ENCODE measurements at regions not wholly inside any gene's neighbourhood (a gene's known extent, or its start where the extent isn't known, plus 50 kb on each side); places are given as distances from the start of the nearest gene placed in this dataset.

DNA sequence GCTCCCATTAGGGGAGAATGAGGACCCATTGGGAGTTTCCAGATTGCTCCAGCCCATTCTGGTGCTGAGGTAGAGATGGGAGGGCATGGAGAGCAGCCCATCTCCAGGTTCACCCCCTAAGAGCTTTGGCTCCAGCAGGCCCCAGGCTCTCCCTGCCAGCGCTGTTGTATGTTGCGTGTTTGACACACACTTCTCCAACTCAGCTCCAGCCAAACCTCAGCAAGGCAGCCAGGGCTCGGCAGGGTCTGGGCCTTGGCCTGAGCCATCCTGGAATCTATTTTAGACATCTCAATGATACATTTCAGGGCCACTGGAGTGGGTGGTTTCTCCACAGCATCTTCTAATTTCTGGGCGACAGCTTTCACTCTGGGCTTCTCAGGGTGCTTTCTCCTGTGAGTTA is 117.0 kb downstream of the NAV1 start:
- Histone ChIP-seq H3K27me3 (ENCODE audit: control insufficient read depth, insufficient read depth, low read length) (no peaks in the 10 kb centered on the region), H3K36me3 (ENCODE audit: control insufficient read depth, insufficient read depth, low read length) (no peaks in the 10 kb centered on the region), H3K4me3 (ENCODE audit: low read length) (no peak overlapping the region), H3K4me1 (ENCODE audit: control insufficient read depth, insufficient read depth, low read length) (no peaks in the 10 kb centered on the region), H3K9ac (ENCODE audit: low read length) (no peak overlapping the region), H3K27ac (ENCODE audit: low read depth, low read length) (no peak overlapping the region)

DNA sequence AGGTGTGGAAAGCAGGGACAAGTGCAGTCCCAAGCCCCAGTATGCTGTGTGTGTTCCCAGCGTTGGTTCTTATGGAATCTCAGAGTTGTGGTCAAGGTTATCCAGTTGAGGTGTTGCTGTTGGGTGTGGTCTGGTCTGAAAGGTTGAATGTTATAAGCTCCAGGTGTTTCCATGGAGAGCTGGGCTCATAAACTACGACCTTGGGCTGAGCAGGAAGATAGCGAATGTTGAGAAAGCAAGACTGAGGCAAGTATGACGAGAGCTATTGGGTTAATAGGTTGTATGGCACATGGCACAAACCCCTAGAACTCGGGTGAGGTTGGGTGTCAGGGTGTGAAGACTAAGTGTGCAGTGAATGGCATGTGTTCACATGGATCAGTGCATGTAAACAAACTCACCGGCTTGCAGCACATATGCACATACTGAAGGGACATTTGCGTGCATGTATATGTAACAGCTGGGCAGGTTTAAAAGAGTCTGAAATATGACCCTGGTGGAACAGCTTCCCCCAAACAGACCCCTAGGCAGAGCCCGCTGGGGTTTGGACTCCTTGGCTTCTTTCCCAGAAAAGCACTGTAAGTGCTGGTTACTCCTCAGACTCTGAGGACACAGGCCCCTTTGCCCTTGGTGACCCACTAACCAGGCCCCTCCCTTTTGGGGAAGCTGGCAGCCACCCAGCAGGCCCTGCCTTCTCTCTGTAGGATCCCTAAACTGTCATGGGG is 117.5 kb downstream of the NAV1 start:
- H3K27ac ChIP-seq (ENCODE audit: low read depth, low read length), result no peak overlapping the region
- no peak overlapping the region for H3K4me3 ChIP-seq (ENCODE audit: low read length)
- H3K27me3 ChIP-seq (ENCODE audit: control insufficient read depth, insufficient read depth, low read length), result no peaks in the 10 kb centered on the region
- H3K9ac ChIP-seq (ENCODE audit: low read length), result no peak overlapping the region
- H3K4me1 ChIP-seq (ENCODE audit: control insufficient read depth, insufficient read depth, low read length), result no peaks in the 10 kb centered on the region
- H3K36me3 ChIP-seq (ENCODE audit: control insufficient read depth, insufficient read depth, low read length), result no peaks in the 10 kb centered on the region

DNA sequence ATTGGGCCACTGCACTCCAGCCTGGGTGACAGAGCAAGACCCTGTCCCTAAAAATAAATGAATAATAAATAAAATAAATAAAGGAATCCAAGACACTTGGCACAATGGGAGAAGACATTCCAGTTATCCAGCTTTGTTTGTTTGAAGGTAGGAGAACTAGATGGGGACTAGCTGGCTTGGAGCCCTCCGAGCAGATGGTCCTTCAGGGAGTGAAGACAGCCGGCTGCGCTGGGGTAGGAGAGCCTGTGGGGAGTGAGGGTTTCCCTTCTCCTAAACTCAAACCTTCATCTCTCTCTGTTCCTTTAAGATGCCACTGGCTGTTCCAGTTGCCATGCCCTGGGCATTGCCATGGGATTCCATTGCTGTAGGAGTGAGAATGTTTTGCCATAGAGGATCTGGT is 120.6 kb downstream of the NAV1 start:
- Histone ChIP-seq H3K9ac (ENCODE audit: low read length) (no peak overlapping the region), H3K27ac (ENCODE audit: low read depth, low read length) (no peak overlapping the region), H3K36me3 (ENCODE audit: control insufficient read depth, insufficient read depth, low read length) (no peaks in the 10 kb centered on the region), H3K4me1 (ENCODE audit: control insufficient read depth, insufficient read depth, low read length) (no peaks in the 10 kb centered on the region), H3K27me3 (ENCODE audit: control insufficient read depth, insufficient read depth, low read length) (no peaks in the 10 kb centered on the region), H3K4me3 (ENCODE audit: low read length) (no peak overlapping the region)

DNA sequence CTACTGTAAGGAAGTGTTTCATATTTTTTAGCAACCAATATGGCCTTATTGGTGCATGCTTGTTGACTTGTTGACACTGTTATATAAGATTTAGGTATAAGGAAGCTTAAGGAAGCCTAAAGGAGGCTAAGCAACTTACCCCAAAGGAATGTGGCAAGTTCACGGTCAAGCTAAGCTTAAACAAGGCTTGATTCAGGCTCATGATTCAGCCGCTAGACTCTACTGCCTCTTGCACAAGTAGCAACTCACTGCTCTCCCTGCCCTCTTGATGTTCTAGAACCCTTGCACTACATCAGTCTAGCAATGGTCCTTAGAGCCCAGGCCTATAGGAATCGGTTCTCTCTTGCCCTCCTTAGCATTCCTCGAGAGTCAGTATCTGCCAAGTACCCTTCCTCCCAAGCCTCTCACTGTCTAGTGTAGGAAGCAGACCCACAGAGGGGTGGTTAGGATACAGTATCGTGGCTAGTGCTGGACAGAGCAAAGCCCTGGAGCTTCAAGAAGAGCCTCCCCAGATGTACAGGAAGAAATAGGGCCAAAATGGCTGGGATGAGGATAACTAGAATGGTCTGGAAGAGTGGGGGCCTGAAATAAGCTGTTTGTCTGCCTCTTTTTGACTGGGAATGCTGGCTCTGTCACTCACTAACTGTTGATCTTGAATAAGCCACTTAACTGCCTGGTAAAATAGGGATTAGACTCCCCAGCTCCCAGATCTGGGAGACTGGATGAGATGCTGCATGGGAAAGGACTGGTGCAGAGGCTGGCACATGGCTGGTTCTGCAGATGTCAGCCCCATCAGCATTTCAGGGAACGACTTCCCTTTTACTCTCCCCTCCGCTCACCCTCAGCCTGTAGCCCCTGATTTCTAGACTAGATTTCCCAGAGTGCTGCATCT is 122.2 kb downstream of the NAV1 start:
- Histone ChIP-seq H3K36me3 (ENCODE audit: control insufficient read depth, insufficient read depth, low read length) (no peaks in the 10 kb centered on the region), H3K27ac (ENCODE audit: low read depth, low read length) (no peak overlapping the region), H3K9ac (ENCODE audit: low read length) (no peak overlapping the region), H3K27me3 (ENCODE audit: control insufficient read depth, insufficient read depth, low read length) (no peaks in the 10 kb centered on the region), H3K4me3 (ENCODE audit: low read length) (no peak overlapping the region), H3K4me1 (ENCODE audit: control insufficient read depth, insufficient read depth, low read length) (no peaks in the 10 kb centered on the region)

DNA sequence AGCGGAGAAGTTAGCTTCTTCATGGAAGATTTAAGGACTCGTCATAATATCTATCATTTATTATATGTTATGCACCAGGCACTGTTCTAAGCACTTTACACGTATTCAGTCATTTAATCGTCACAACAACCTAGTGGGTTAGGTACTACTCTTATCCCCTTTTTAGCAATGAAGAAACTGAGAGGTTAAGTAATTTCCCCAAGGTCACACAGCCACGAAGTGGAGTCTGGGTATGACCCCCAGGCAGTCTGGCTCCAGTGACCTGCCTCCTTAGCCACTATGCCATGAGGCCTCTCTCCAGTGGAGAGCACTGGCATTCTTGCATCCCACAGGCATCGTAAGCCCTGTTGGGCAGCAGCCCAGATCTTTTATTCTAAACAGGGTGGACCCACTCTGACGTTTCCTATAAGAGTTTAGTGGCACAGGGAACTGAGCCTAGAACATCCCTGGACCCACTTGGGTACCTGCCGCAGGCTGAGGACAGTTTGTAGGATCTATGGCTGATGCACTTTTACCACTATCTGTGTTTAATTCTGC is 123.0 kb downstream of the NAV1 start:
- Histone ChIP-seq H3K27ac (ENCODE audit: low read depth, low read length) (no peak overlapping the region), H3K4me3 (ENCODE audit: low read length) (no peak overlapping the region), H3K27me3 (ENCODE audit: control insufficient read depth, insufficient read depth, low read length) (no peaks in the 10 kb centered on the region), H3K36me3 (ENCODE audit: control insufficient read depth, insufficient read depth, low read length) (no peaks in the 10 kb centered on the region), H3K9ac (ENCODE audit: low read length) (no peak overlapping the region), H3K4me1 (ENCODE audit: control insufficient read depth, insufficient read depth, low read length) (no peaks in the 10 kb centered on the region)

DNA sequence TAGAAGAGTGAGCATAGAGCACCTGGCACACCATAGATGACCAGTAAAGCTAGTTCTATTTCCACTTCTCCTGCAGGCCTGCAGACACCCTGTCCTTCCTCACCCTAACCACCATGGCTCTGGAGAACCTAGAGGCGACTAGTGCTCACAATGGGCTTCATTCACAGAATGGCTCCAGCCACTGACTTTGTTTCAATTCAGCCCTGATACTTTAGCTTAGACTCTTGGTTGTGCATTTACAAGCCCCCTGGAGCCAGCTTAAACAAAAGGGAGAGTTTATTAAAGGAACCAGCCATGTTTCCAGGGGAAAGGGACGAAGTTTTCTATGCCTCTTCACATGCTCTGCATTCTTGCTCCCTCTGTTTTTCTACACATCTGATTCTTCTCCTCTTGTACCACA is 123.7 kb downstream of the NAV1 start:
- Histone ChIP-seq H3K27ac (ENCODE audit: low read depth, low read length) (no peak overlapping the region), H3K4me1 (ENCODE audit: control insufficient read depth, insufficient read depth, low read length) (no peaks in the 10 kb centered on the region), H3K9ac (ENCODE audit: low read length) (no peak overlapping the region), H3K36me3 (ENCODE audit: control insufficient read depth, insufficient read depth, low read length) (no peaks in the 10 kb centered on the region), H3K4me3 (ENCODE audit: low read length) (no peak overlapping the region), H3K27me3 (ENCODE audit: control insufficient read depth, insufficient read depth, low read length) (no peaks in the 10 kb centered on the region)

DNA sequence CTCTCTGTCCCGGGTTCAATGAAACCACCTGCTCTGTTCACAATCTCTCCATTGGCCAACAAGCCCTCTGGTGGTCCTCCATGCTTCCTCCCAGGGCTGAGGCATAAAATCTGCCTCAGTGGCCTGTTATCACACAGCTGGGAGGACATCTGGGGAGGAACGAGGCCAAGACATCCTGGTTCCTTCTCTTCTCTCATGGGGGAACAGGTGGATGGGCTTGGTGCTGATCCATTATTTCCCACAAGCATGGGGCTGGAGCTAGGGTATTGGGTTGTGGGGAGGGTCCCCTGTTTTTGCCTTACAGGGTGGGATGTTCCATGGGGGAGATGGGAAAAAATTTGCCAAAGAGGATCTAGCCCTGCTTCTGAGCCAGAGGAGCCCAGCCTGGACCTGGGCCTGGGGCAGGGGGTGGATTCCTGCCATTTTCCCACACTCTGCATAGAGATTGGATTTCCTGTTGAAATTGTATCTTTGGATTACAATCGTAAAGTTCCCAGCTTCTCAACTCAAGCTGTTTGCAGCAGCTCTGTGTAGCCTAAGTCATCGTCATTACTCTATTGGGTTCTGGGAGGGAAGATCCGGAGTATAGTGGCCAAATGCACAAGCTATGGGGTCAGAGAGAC is 124.7 kb downstream of the NAV1 start:
- Histone ChIP-seq H3K9ac (ENCODE audit: low read length) (no peak overlapping the region), H3K36me3 (ENCODE audit: control insufficient read depth, insufficient read depth, low read length) (no peaks in the 10 kb centered on the region), H3K4me1 (ENCODE audit: control insufficient read depth, insufficient read depth, low read length) (no peaks in the 10 kb centered on the region), H3K27me3 (ENCODE audit: control insufficient read depth, insufficient read depth, low read length) (no peaks in the 10 kb centered on the region), H3K4me3 (ENCODE audit: low read length) (no peak overlapping the region), H3K27ac (ENCODE audit: low read depth, low read length) (no peak overlapping the region)

DNA sequence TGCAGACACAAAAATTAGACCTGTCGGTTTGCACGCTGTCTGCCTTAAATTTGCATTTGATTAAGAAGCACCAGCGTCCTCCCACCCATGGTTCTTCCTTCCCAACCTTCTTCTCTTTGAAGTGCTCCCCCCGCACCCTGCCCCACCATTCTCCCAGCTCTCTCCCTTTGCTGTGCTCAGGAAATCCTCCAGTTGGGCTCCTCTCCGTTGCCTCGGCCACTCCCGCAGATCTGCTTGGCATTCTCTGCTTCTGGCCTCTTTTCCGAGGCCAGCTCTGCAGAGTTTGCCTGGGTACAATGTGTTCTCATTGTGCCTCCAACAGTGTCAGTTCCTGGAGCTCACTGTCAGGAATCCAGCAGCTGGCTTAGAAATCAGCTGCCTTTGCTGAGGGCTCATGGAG is 126.1 kb downstream of the NAV1 start:
- H3K36me3 ChIP-seq (ENCODE audit: control insufficient read depth, insufficient read depth, low read length), result no peaks in the 10 kb centered on the region
- no peaks in the 10 kb centered on the region for H3K27me3 ChIP-seq (ENCODE audit: control insufficient read depth, insufficient read depth, low read length)
- H3K9ac ChIP-seq (ENCODE audit: low read length), result no peak overlapping the region
- H3K27ac ChIP-seq (ENCODE audit: low read depth, low read length), result no peak overlapping the region
- H3K4me1 ChIP-seq (ENCODE audit: control insufficient read depth, insufficient read depth, low read length), result no peaks in the 10 kb centered on the region
- H3K4me3 ChIP-seq (ENCODE audit: low read length), result no peak overlapping the region

DNA sequence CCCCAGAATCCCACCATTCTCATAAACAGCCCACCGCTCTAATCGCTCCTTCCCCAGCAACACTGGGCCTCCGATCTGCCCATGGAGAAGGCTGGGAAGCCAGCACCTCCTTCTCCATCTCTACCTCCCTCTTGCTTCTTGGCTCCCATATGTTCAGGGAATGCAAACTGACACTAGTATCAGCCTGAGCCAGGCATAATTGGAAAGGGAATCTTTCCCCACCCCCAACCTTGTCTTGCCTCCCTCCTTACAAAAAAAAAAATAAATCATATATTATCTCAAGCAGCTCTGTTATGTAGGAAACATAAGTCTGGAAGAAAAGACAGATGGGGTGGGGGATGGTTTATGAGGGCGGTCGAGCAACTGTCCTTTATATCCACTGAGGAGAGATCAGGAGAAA is 127.2 kb downstream of the NAV1 start:
- no peaks in the 10 kb centered on the region for H3K27me3 ChIP-seq (ENCODE audit: control insufficient read depth, insufficient read depth, low read length)
- no peaks in the 10 kb centered on the region for H3K4me1 ChIP-seq (ENCODE audit: control insufficient read depth, insufficient read depth, low read length)
- H3K27ac ChIP-seq (ENCODE audit: low read depth, low read length), result no peak overlapping the region
- no peak overlapping the region for H3K9ac ChIP-seq (ENCODE audit: low read length)
- H3K36me3 ChIP-seq (ENCODE audit: control insufficient read depth, insufficient read depth, low read length), result no peaks in the 10 kb centered on the region
- H3K4me3 ChIP-seq (ENCODE audit: low read length), result no peak overlapping the region

DNA sequence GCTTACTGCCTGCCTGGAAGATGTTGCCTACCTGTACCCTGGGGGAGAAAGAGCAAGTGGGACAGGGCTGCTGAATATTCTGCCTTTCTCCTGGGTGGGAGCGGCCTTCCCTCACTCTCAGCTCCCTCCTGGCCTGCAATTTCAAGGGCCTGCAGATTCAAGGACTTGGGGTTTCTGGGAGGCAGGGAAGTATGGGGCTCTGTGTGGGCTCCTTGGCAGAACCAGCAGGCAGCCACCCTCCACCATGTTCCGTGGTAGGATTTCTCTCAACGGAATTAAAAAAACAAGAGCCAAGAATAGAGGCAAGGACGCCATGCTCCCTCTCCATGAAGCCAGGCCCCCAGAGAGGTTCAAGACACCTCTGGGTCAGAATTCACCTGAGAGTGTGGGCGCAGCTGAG is 127.7 kb downstream of the NAV1 start:
- no peak overlapping the region for H3K27ac ChIP-seq (ENCODE audit: low read depth, low read length)
- no peaks in the 10 kb centered on the region for H3K27me3 ChIP-seq (ENCODE audit: control insufficient read depth, insufficient read depth, low read length)
- no peaks in the 10 kb centered on the region for H3K36me3 ChIP-seq (ENCODE audit: control insufficient read depth, insufficient read depth, low read length)
- H3K4me1 ChIP-seq (ENCODE audit: control insufficient read depth, insufficient read depth, low read length), result no peaks in the 10 kb centered on the region
- H3K9ac ChIP-seq (ENCODE audit: low read length), result no peak overlapping the region
- no peak overlapping the region for H3K4me3 ChIP-seq (ENCODE audit: low read length)

DNA sequence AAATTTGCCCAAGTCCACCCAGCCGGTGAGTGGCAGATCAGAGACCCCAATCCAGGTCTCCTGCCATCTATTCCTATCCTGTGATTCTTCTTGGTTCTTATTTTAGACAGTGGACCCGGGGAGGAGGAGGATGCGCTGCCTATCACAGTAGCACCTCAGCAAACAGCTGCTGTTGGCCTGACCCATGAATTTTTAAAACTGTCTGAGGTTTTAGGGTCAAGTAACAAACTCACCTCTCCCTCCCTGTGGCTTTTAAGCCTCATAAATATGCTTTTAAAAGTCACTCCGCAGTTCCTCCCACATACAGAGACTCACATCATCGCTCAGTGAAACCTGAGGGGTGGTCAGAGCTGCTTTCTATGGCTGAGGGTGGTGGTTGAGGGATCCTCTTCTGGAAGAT is 128.6 kb downstream of the NAV1 start:
- Histone ChIP-seq H3K27me3 (ENCODE audit: control insufficient read depth, insufficient read depth, low read length) (no peaks in the 10 kb centered on the region), H3K4me3 (ENCODE audit: low read length) (no peak overlapping the region), H3K9ac (ENCODE audit: low read length) (no peak overlapping the region), H3K27ac (ENCODE audit: low read depth, low read length) (no peak overlapping the region), H3K4me1 (ENCODE audit: control insufficient read depth, insufficient read depth, low read length) (no peaks in the 10 kb centered on the region), H3K36me3 (ENCODE audit: control insufficient read depth, insufficient read depth, low read length) (no peaks in the 10 kb centered on the region)

DNA sequence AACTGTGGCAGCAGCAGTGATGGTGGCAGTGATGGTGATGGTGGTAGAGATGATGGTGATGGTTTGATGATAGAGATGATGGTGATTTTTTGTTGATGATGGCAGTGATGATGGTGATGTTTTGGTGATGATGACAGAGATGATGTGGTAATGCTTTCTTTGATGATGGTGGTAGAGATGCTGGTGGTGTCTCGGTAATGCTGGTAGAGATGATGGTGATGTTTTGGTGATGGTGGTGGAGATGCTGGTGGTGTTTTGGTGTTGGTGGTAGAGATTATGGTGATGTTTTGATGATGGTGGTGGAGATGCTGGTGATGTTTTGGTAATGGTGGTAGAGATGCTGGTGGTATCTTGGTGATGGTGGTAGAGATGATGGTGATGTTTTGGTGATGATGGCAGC is 131.6 kb downstream of the NAV1 start:
- Histone ChIP-seq H3K27ac (ENCODE audit: low read depth, low read length) (no peak overlapping the region), H3K27me3 (ENCODE audit: control insufficient read depth, insufficient read depth, low read length) (no peaks in the 10 kb centered on the region), H3K4me3 (ENCODE audit: low read length) (no peak overlapping the region), H3K36me3 (ENCODE audit: control insufficient read depth, insufficient read depth, low read length) (no peaks in the 10 kb centered on the region), H3K9ac (ENCODE audit: low read length) (no peak overlapping the region), H3K4me1 (ENCODE audit: control insufficient read depth, insufficient read depth, low read length) (peaks cover 4% of the 10 kb centered on the region)
